ENCODE measurements at regions not wholly inside any gene's neighbourhood (a gene's known extent, or its start where the extent isn't known, plus 50 kb on each side); places are given as distances from the start of the nearest gene placed in this dataset.

DNA sequence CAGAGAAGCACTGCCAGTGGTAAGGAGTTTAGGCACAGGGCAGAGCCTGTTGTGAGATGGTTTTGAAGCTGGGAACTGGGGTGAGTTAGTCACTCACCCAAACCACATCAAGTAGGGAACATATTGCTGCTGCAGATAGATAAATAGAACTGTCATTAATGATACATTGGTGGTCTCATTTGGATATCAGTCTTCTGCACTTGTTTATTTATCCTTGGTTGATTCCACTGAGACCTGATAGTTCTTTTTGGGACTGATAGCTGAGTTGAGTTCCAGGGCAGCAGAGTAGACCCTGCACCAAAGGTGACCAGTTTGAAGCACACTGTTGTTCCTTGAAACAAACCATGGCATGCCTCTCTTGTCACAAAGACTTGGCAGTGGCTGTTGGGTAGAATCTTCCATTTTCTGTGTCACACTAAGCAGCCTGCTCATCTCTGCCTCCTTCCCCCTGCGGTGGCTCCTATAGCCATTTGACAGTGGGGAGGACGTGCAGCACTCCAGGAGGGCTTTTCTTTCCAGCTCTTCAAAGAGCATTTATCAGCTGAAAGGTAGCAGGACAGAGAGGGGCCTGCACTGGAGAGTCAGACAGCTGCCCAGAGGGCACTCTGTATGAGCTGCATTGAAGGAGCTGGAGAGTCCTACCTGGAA, 59.7 kb upstream of the TMEM164 start:
- intact Hi-C loops (cut with DNase I), result no loop called here
- 89 to 100% methylated on average over 2 of the region's 2 CpGs for WGBS, 2 donors
- no peak overlapping the region for H3K27ac ChIP-seq
- no peak for TF ChIP-seq CTCF (IDR thresholded peaks at IDR 0.05)
- no peak overlapping the region for H3K4me3 ChIP-seq
- no peaks in the 10 kb centered on the region for H3K36me3 ChIP-seq (replicated peaks in 1 of 2; ENCODE audit: insufficient read depth in 1 of 2, low read depth in 2 of 2)
- no peaks in the 10 kb centered on the region for H3K27me3 ChIP-seq
- H3K9me3 ChIP-seq, result no peaks in the 10 kb centered on the region
- no peak for ATAC-seq
- DNase-seq, result no peak
- no peaks in the 10 kb centered on the region for H3K4me1 ChIP-seq

GRCh38 chrX:109943740-109944092, 59.2 kb upstream of the TMEM164 start:
- TF ChIP-seq POLR2A (IDR thresholded peaks at IDR 0.05), result no peak
- no peak for TF ChIP-seq CTCF (IDR thresholded peaks at IDR 0.05)
- intact Hi-C loops (cut with DNase I), result no loop called here
- no peak overlapping the region for H3K27ac ChIP-seq
- DNase-seq, result no peak
- no peaks in the 10 kb centered on the region for H3K4me1 ChIP-seq
- ATAC-seq, result no peak
- H3K4me3 ChIP-seq, result no peak overlapping the region
- H3K9me3 ChIP-seq, result no peaks in the 10 kb centered on the region
- 67% methylated on average over 1 of the region's 1 CpG; no CpG with 5 or more reads in 1 of the 2 donors for WGBS, 2 donors
- no peaks in the 10 kb centered on the region for H3K27me3 ChIP-seq
- H3K36me3 ChIP-seq (replicated peaks in 1 of 2; ENCODE audit: insufficient read depth in 1 of 2, low read depth in 2 of 2), result no peaks in the 10 kb centered on the region

GRCh38 chrX:109952050-109952449, 50.9 kb upstream of the TMEM164 start:
- ATAC-seq, result no peak
- Histone ChIP-seq H3K4me3 (no peak overlapping the region), H3K4me1 (no peaks in the 10 kb centered on the region), H3K27ac (no peak overlapping the region), H3K36me3 (replicated peaks in 1 of 2; ENCODE audit: insufficient read depth in 1 of 2, low read depth in 2 of 2) (no peaks in the 10 kb centered on the region), H3K27me3 (no peaks in the 10 kb centered on the region), H3K9me3 (no peaks in the 10 kb centered on the region)
- DNase-seq, result no peak
- TF ChIP-seq CTCF (IDR thresholded peaks at IDR 0.05) (no peak), POLR2A (IDR thresholded peaks at IDR 0.05) (no peak)
- intact Hi-C loops (cut with DNase I), result no loop called here
- WGBS, 2 donors, result 50 to 57% methylated on average over 1 to 2 of the region's 2 CpGs

GRCh38 chrX:109952985-109953905, 49.7 kb upstream of the TMEM164 start:
- no peak for ATAC-seq
- Histone ChIP-seq H3K36me3 (replicated peaks in 1 of 2; ENCODE audit: insufficient read depth in 1 of 2, low read depth in 2 of 2) (no peaks in the 10 kb centered on the region), H3K27ac (no peak overlapping the region), H3K27me3 (no peaks in the 10 kb centered on the region), H3K9me3 (no peaks in the 10 kb centered on the region), H3K4me1 (no peaks in the 10 kb centered on the region), H3K4me3 (no peak overlapping the region)
- no peak for TF ChIP-seq CTCF (IDR thresholded peaks at IDR 0.05)
- no peak for TF ChIP-seq POLR2A (IDR thresholded peaks at IDR 0.05)
- intact Hi-C loops (cut with DNase I), result no loop called here
- DNase-seq, result no peak
- 88 to 93% methylated on average over 3 of the region's 4 CpGs for whole genome bisulfite sequencing, 2 donors
